ENCODE measurements at regions not wholly inside any gene's neighbourhood (a gene's known extent, or its start where the extent isn't known, plus 50 kb on each side); places are given as distances from the start of the nearest gene placed in this dataset.

- TF ChIP-seq AFF4 (CRISPR knock-in tag; IDR thresholded peaks at IDR 0.05; ENCODE audit: borderline replicate concordance) (no peak), CDX4 (CRISPR knock-in tag; IDR thresholded peaks at IDR 0.05; ENCODE audit: borderline replicate concordance) (no peak)
These were observed 245.2 kb upstream of the MAF start (continued) for GRCh38 chr16:79845734-79846135.

GRCh38 chr16:79845033-79845733, 244.6 kb upstream of the MAF start:
- H3K27ac Mint-ChIP-seq, result no peak overlapping the region
- no peak overlapping the region for H3K4me3 Mint-ChIP-seq
- H3K36me3 Mint-ChIP-seq, result no peaks in the 10 kb centered on the region
- DNase-seq (ENCODE audit: low spot score), result no peak
- TF ChIP-seq ARID4B (CRISPR knock-in tag; IDR thresholded peaks at IDR 0.05; ENCODE audit: borderline replicate concordance) (no peak), TP53 (CRISPR knock-in tag; IDR thresholded peaks at IDR 0.05) (no peak)
- no peaks in the 10 kb centered on the region for H3K4me1 Mint-ChIP-seq
- ChIA-PET CTCF (no interaction called here), POLR2A (no interaction called here)
- no peaks in the 10 kb centered on the region; the same call in 1 of the 2 replicates for H3K27me3 Mint-ChIP-seq (ENCODE audit: low read depth)
- ATAC-seq, result no peak
- H3K9me3 Mint-ChIP-seq, result no peaks in the 10 kb centered on the region

GRCh38 chr16:79844603-79845002, 244.1 kb upstream of the MAF start:
- ATAC-seq (no peak), DNase-seq (ENCODE audit: low spot score) (no peak)
- no peaks in the 10 kb centered on the region for H3K36me3 Mint-ChIP-seq
- TF ChIP-seq EMX1 (CRISPR knock-in tag; IDR thresholded peaks at IDR 0.05) (no peak), TEAD1 (CRISPR knock-in tag; IDR thresholded peaks at IDR 0.05) (no peak), CREB1 (CRISPR knock-in tag; IDR thresholded peaks at IDR 0.05) (no peak), ZNF121 (CRISPR knock-in tag; IDR thresholded peaks at IDR 0.05) (no peak), RELA (CRISPR knock-in tag; IDR thresholded peaks at IDR 0.05; ENCODE audit: borderline replicate concordance) (no peak), E2F1 (CRISPR knock-in tag; IDR thresholded peaks at IDR 0.05) (no peak), MYBL2 (CRISPR knock-in tag; IDR thresholded peaks at IDR 0.05) (no peak), PREB (CRISPR knock-in tag; IDR thresholded peaks at IDR 0.05; ENCODE audit: borderline replicate concordance) (no peak), ZNF512 (CRISPR knock-in tag; IDR thresholded peaks at IDR 0.05; ENCODE audit: borderline replicate concordance) (no peak), SMAD4 (CRISPR knock-in tag; IDR thresholded peaks at IDR 0.05) (no peak), HMGA2 (CRISPR knock-in tag; IDR thresholded peaks at IDR 0.05) (no peak), ZBTB21 (CRISPR knock-in tag; IDR thresholded peaks at IDR 0.05; ENCODE audit: borderline replicate concordance) (no peak)
- ChIA-PET CTCF (no interaction called here), POLR2A (no interaction called here)
- no peaks in the 10 kb centered on the region for H3K4me1 Mint-ChIP-seq
- no peak overlapping the region for H3K4me3 Mint-ChIP-seq
- no peaks in the 10 kb centered on the region for H3K9me3 Mint-ChIP-seq
- no peaks in the 10 kb centered on the region; the same call in 1 of the 2 replicates for H3K27me3 Mint-ChIP-seq (ENCODE audit: low read depth)
- no peak overlapping the region for H3K27ac Mint-ChIP-seq

Measured in WTC11 (cell line).